OCI-LY1 (cell line): ENCODE measurements at regions not wholly inside any gene's neighbourhood (a gene's known extent, or its start where the extent isn't known, plus 50 kb on each side); places are given as distances from the start of the nearest gene placed in this dataset.

Experiments
- EZH2 ChIP-seq: fragments of 200-600 bp; sonication (generic), shearing (Covaris generic); IDR thresholded peaks from 2 replicates; pipeline ENCODE4 v1.8.0; 2017; ENCODE audit warnings: borderline replicate concordance, mixed run types, mild to moderate bottlenecking, antibody characterized with exemption, low read length, moderate library complexity, mixed read lengths
- TF ChIP-seq, protein P1 (sequence below): fragments of 200-600 bp; sonication (generic), shearing (Covaris generic); IDR thresholded peaks from 2 replicates; pipeline ENCODE4 v1.5.1; 2017; ENCODE audit warnings: mild to moderate bottlenecking, antibody characterized with exemption, low read length, moderate library complexity, mixed read lengths

DNA sequence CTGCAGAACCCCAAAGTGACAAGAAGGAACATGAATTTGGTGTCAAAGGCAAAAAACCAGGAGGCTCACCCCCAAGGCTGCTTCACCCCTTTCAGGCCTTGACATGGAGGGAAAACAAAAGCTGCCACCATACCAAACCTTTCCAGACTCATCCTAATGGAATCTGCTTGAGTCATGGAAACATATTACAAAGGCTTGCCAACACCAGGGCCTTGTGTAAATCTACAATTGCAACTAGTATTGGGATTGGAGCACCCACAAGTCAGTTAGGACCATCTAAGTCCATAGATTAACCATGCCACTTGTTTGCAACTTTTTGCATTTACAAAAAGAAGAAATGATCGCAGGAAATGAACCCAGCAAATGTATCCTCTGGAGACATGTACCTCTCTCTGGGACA is 297.6 kb downstream of the CDCA7 start:
- TF ChIP-seq, protein P1, sequence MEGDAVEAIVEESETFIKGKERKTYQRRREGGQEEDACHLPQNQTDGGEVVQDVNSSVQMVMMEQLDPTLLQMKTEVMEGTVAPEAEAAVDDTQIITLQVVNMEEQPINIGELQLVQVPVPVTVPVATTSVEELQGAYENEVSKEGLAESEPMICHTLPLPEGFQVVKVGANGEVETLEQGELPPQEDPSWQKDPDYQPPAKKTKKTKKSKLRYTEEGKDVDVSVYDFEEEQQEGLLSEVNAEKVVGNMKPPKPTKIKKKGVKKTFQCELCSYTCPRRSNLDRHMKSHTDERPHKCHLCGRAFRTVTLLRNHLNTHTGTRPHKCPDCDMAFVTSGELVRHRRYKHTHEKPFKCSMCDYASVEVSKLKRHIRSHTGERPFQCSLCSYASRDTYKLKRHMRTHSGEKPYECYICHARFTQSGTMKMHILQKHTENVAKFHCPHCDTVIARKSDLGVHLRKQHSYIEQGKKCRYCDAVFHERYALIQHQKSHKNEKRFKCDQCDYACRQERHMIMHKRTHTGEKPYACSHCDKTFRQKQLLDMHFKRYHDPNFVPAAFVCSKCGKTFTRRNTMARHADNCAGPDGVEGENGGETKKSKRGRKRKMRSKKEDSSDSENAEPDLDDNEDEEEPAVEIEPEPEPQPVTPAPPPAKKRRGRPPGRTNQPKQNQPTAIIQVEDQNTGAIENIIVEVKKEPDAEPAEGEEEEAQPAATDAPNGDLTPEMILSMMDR = no peak
- no peak for TF ChIP-seq EZH2
